ENCODE measurements at regions not wholly inside any gene's neighbourhood (a gene's known extent, or its start where the extent isn't known, plus 50 kb on each side); places are given as distances from the start of the nearest gene placed in this dataset.

- in situ Hi-C loops (cut with HindIII; ENCODE audit: low sequenced_read_pairs) = no loop called here
- no peak overlapping the region for H3K4me3 ChIP-seq (ENCODE audit: low read depth, low read length)
- no peak for TF ChIP-seq CTCF (IDR thresholded peaks at IDR 0.05; ENCODE audit: low read depth, low read length, missing control alignments)
- DNase-seq (ENCODE audit: low read depth) = no peak
Observed at GRCh38 chr22:48318173-48318572, 1509.5 kb downstream of the BRD1 start.

GRCh38 chr22:48316257-48317250, 1511.1 kb downstream of the BRD1 start:
- no peak for DNase-seq (ENCODE audit: low read depth)
- no peak for TF ChIP-seq CTCF (IDR thresholded peaks at IDR 0.05; ENCODE audit: low read depth, low read length, missing control alignments)
- in situ Hi-C loops (cut with HindIII; ENCODE audit: low sequenced_read_pairs) = no loop called here
- no peak overlapping the region for H3K4me3 ChIP-seq (ENCODE audit: low read depth, low read length)

- H3K4me3 ChIP-seq (ENCODE audit: low read depth, low read length) = no peak overlapping the region
- no peak for DNase-seq (ENCODE audit: low read depth)
- TF ChIP-seq CTCF (IDR thresholded peaks at IDR 0.05; ENCODE audit: low read depth, low read length, missing control alignments) = no peak
- in situ Hi-C loops (cut with HindIII; ENCODE audit: low sequenced_read_pairs) = no loop called here
Observed at GRCh38 chr22:48315439-48316256, 1512.0 kb downstream of the BRD1 start.

GRCh38 chr22:48314073-48314472, 1513.6 kb downstream of the BRD1 start:
- in situ Hi-C loops (cut with HindIII; ENCODE audit: low sequenced_read_pairs) = no loop called here
- no peak for TF ChIP-seq CTCF (IDR thresholded peaks at IDR 0.05; ENCODE audit: low read depth, low read length, missing control alignments)
- no peak overlapping the region for H3K4me3 ChIP-seq (ENCODE audit: low read depth, low read length)
- DNase-seq (ENCODE audit: low read depth) = no peak

- DNase-seq (ENCODE audit: low read depth) = no peak
- in situ Hi-C loops (cut with HindIII; ENCODE audit: low sequenced_read_pairs) = no loop called here
- TF ChIP-seq CTCF (IDR thresholded peaks at IDR 0.05; ENCODE audit: low read depth, low read length, missing control alignments) = no peak
- no peak overlapping the region for H3K4me3 ChIP-seq (ENCODE audit: low read depth, low read length)
Observed at GRCh38 chr22:48313175-48313830, 1514.4 kb downstream of the BRD1 start.

- no peak for DNase-seq (ENCODE audit: low read depth)
- no peak overlapping the region for H3K4me3 ChIP-seq (ENCODE audit: low read depth, low read length)
- in situ Hi-C loops (cut with HindIII; ENCODE audit: low sequenced_read_pairs) = no loop called here
- no peak for TF ChIP-seq CTCF (IDR thresholded peaks at IDR 0.05; ENCODE audit: low read depth, low read length, missing control alignments)
Observed at GRCh38 chr22:48310740-48311139, 1516.9 kb downstream of the BRD1 start.
